ENCODE measurements at regions not wholly inside any gene's neighbourhood (a gene's known extent, or its start where the extent isn't known, plus 50 kb on each side); places are given as distances from the start of the nearest gene placed in this dataset.

DNA sequence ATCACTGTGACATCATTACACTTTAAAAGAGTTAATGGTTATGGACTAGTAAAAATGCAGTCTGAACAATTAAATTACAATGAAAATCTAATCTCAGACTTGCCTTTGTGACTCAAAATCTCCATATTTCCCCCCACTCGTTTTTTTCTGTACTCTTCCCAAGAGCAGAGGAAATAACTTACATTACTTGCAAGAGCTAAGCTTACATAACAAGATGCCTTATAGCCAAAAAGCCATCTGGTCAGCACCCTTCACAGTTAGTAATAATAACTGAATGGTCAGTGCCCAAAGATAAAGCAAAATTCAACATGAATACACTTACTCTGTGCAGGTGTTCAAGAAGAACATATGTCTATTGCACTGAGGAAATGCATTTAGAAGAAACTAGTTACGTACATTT is 1381.5 kb upstream of the CELF2 start:
- TF ChIP-seq CTCF (IDR thresholded peaks at IDR 0.05; ENCODE audit: extremely low read depth, insufficient read depth, missing control alignments): no peak
- no peak for DNase-seq (ENCODE audit: low spot score)
- in situ Hi-C loops (cut with MboI; ENCODE audit: low pct_unique_long_range_greater_than_20kb, low sequenced_read_pairs, unreplicated experiment): no loop called here

DNA sequence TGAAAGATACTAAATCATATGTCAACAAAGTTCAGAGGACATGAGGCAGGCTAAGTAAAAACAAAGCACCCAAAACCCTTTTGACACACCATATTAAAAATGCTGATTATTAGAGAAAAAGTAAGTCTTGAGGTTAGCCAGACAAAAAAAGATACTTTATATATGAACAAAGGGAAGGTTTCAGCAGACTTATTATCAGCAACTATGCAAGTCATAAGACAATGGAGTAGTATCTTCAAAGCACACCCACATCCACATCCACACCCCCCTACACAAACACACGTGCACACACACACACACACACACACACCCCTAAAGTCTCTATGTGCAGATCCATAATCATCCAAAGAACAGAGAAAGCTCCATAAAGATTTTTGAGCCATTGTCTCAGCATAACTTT is 1373.9 kb upstream of the CELF2 start:
- TF ChIP-seq CTCF (IDR thresholded peaks at IDR 0.05; ENCODE audit: extremely low read depth, insufficient read depth, missing control alignments): no peak
- no peak for DNase-seq (ENCODE audit: low spot score)
- in situ Hi-C loops (cut with MboI; ENCODE audit: low pct_unique_long_range_greater_than_20kb, low sequenced_read_pairs, unreplicated experiment): no loop called here

GRCh38 chr10:9645404-9645803 is 1372.3 kb upstream of the CELF2 start:
- in situ Hi-C loops (cut with MboI; ENCODE audit: low pct_unique_long_range_greater_than_20kb, low sequenced_read_pairs, unreplicated experiment): no loop called here
- TF ChIP-seq CTCF (IDR thresholded peaks at IDR 0.05; ENCODE audit: extremely low read depth, insufficient read depth, missing control alignments): no peak
- no peak for DNase-seq (ENCODE audit: low spot score)

DNA sequence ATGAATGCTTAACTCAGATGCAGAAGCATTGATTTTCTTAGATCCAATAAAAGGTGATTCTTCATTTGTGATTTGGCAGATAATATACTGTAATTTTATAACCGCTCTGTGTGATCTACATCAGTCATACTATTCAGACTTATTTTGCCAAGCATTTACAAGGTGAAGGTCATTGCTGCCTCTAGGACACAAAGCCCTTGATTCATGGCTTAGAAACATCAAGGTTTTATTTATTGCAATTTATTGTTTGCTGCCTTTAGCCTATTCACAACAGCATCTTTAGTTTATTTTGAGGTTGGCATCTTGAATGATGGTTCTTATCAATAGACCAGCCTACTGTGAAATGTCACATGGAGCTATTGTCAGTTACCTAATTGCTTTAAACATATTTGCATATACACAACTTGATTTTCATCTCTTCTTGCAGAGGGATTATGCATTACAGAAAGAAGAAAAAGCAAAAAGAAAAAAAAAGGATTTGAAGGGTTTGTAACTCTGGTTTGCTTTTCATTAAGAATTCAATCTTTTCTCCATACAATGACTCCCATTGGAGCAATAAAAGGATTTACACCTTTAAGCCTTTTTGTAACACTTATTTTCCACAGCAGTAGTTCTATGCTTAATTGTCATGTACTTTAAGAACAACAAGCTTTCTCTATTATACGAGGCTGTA is 1371.6 kb upstream of the CELF2 start:
- no peak for DNase-seq (ENCODE audit: low spot score)
- no peak for TF ChIP-seq CTCF (IDR thresholded peaks at IDR 0.05; ENCODE audit: extremely low read depth, insufficient read depth, missing control alignments)
- in situ Hi-C loops (cut with MboI; ENCODE audit: low pct_unique_long_range_greater_than_20kb, low sequenced_read_pairs, unreplicated experiment): no loop called here

GRCh38 chr10:9654261-9654660 is 1363.4 kb upstream of the CELF2 start:
- TF ChIP-seq CTCF (IDR thresholded peaks at IDR 0.05; ENCODE audit: extremely low read depth, insufficient read depth, missing control alignments): no peak
- in situ Hi-C loops (cut with MboI; ENCODE audit: low pct_unique_long_range_greater_than_20kb, low sequenced_read_pairs, unreplicated experiment): no loop called here
- no peak for DNase-seq (ENCODE audit: low spot score)

GRCh38 chr10:9656386-9656785 is 1361.3 kb upstream of the CELF2 start:
- in situ Hi-C loops (cut with MboI; ENCODE audit: low pct_unique_long_range_greater_than_20kb, low sequenced_read_pairs, unreplicated experiment): no loop called here
- DNase-seq (ENCODE audit: low spot score): no peak
- no peak for TF ChIP-seq CTCF (IDR thresholded peaks at IDR 0.05; ENCODE audit: extremely low read depth, insufficient read depth, missing control alignments)

Data from GM13977 (cell line).